ENCODE measurements at regions not wholly inside any gene's neighbourhood (a gene's known extent, or its start where the extent isn't known, plus 50 kb on each side); places are given as distances from the start of the nearest gene placed in this dataset.

GRCh38 chr18:39464006-39464405, 1898.4 kb upstream of the CELF4 start:
- Histone ChIP-seq H3K36me3 (ENCODE audit: control insufficient read depth in 2 of 2, insufficient read depth in 2 of 2, low read length in 1 of 2) (no peaks in the 10 kb centered on the region), H3K9me3 (replicated peaks; ENCODE audit: control insufficient read depth, insufficient read depth, low read length) (no peaks in the 10 kb centered on the region), H4K20me1 (ENCODE audit: control insufficient read depth, insufficient read depth) (no peaks in the 10 kb centered on the region), H2AFZ (ENCODE audit: control insufficient read depth, low read depth, low read length) (no peak overlapping the region), H3K9ac (ENCODE audit: control insufficient read depth, insufficient read depth, low read length) (no peak overlapping the region), H3K27ac (ENCODE audit: control insufficient read depth, insufficient read depth) (no peak overlapping the region), H3K27me3 (replicated peaks in 1 of 2; ENCODE audit: control insufficient read depth in 2 of 2, insufficient read depth in 2 of 2, low read length in 1 of 2) (no peaks in the 10 kb centered on the region), H3K4me3 (no peak overlapping the region), H3K79me2 (ENCODE audit: control insufficient read depth, insufficient read depth, low read length) (no peaks in the 10 kb centered on the region), H3K4me1 (ENCODE audit: control insufficient read depth, insufficient read depth, low read length) (no peaks in the 10 kb centered on the region), H3K4me2 (ENCODE audit: control insufficient read depth, insufficient read depth) (no peak overlapping the region)
- in situ Hi-C loops (cut with MboI) (no loop called here), intact Hi-C loops (cut with micrococcal nuclease; ENCODE audit: unreplicated experiment) (no loop called here)
- ChIA-PET POLR2A (no interaction called here), CTCF (no interaction called here), SMC1A (ENCODE audit: uncharacterized antibody, unreplicated experiment) (no interaction called here), RAD21 (ENCODE audit: unreplicated experiment) (no interaction called here)
- ATAC-seq: no peak
- no peak for DNase-seq (ENCODE audit: low read depth, low spot score)
- TF ChIP-seq ELK1 (IDR thresholded peaks at IDR 0.05; ENCODE audit: low read depth, low read length) (no peak), NFYA (IDR thresholded peaks at IDR 0.05; ENCODE audit: borderline replicate concordance, low read depth, low read length) (no peak), ZNF274 (IDR thresholded peaks at IDR 0.05; ENCODE audit: insufficient read depth, insufficient read length) (no peak), NR2C1 (IDR thresholded peaks at IDR 0.05) (no peak), ESRRA (IDR thresholded peaks at IDR 0.05; ENCODE audit: low read length) (no peak), CHD2 (IDR thresholded peaks at IDR 0.05; ENCODE audit: borderline replicate concordance, low read depth, low read length) (no peak), TARDBP (IDR thresholded peaks at IDR 0.05; ENCODE audit: borderline replicate concordance) (no peak), ZNF217 (IDR thresholded peaks at IDR 0.05) (no peak), RB1 (IDR thresholded peaks at IDR 0.05; ENCODE audit: borderline replicate concordance) (no peak), POU2F2 (IDR thresholded peaks at IDR 0.05; ENCODE audit: borderline replicate concordance, low read depth, low read length) (no peak), ZBED1 (IDR thresholded peaks at IDR 0.05; ENCODE audit: borderline replicate concordance) (no peak), IKZF1 (conservative IDR thresholded peaks at IDR 0.05) (no peak), NFXL1 (IDR thresholded peaks at IDR 0.05; ENCODE audit: borderline replicate concordance) (no peak), MAX (IDR thresholded peaks at IDR 0.05; ENCODE audit: low read depth, low read length) (no peak)
- BruUV-seq (replicated peaks): no TSS peak
- no peak for FAIRE-seq

Measured in GM12878 (cell line).